Stimulated activated CD4-positive, alpha-beta T cell treated with anti-CD3 and anti-CD28 coated beads, TNF-alpha, amount 100 ng/mL, for 4 hours (primary cell): ENCODE measurements at regions not wholly inside any gene's neighbourhood (a gene's known extent, or its start where the extent isn't known, plus 50 kb on each side); places are given as distances from the start of the nearest gene placed in this dataset.
"Not testable (repeated sequence)": the region's sequence is repeated elsewhere in the genome, so short reads cannot be mapped to it uniquely, and the experiment has no call there.

Experiments
- DNase-seq, 3 experiments: peaks; one replicate each; pipeline ENCODE4 v3.0.0-alpha.2; 2020; ENCODE audit warnings: low read depth in 3 of 3

DNA sequence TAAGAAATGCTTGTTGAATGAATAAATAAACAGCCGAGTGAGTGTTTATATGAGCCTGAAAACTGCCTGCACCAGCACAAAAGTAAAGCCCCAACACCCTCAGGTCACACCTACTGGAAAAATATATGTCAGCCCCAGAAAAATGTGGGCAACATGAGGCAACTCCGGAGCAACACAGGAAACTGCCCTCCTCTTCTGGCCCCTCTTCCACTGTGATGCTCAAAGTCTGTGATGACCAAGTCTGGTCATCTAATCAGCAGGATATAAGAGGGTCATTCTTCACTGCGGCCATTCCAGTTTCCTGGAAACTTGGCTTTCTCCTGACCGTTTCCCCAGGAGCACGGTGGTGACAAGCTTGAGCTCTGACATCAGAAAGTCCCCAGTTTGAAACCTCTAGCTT lies 159.6 kb upstream of the PZP start:
- DNase-seq, result no peak

DNA sequence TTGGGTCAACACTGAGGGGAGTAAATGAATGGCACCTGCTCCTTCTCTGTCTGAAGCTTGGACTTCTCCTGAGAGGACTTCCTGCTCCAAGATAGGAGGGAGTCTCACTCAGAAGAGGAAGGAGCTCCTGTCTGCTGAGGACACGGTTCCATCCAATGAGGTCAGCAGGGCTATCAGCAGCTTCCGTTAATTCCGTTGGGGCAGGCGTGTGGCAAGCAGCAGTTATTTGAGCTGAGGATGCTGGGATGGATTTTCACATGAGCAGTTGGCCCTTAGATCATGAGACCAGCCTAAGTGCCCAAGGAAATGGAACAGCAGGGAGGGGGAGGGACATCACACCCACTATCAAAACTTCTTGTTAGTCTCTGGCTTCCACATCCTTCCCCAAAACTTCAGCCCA lies 159.0 kb upstream of the PZP start:
- DNase-seq, result no peak

DNA sequence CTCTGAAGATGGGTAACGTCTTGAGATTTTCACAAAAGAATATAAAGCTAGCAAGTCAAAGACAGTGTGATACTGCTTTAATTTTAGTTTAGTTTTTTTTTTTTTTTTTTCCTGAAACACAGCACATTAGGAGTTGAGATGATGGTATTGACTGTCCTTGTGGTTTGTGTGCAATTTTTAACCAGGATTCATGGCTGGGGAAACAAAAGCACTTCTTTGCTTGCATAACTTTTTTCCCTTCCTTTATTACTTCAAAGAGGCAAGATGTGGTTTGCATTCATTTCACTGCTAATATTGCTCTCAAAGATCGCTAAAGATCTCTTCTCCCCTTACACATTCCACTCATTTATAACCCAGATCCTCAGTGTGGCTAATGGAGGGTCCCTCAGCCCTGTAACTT lies 157.1 kb upstream of the PZP start:
- no peak for DNase-seq

DNA sequence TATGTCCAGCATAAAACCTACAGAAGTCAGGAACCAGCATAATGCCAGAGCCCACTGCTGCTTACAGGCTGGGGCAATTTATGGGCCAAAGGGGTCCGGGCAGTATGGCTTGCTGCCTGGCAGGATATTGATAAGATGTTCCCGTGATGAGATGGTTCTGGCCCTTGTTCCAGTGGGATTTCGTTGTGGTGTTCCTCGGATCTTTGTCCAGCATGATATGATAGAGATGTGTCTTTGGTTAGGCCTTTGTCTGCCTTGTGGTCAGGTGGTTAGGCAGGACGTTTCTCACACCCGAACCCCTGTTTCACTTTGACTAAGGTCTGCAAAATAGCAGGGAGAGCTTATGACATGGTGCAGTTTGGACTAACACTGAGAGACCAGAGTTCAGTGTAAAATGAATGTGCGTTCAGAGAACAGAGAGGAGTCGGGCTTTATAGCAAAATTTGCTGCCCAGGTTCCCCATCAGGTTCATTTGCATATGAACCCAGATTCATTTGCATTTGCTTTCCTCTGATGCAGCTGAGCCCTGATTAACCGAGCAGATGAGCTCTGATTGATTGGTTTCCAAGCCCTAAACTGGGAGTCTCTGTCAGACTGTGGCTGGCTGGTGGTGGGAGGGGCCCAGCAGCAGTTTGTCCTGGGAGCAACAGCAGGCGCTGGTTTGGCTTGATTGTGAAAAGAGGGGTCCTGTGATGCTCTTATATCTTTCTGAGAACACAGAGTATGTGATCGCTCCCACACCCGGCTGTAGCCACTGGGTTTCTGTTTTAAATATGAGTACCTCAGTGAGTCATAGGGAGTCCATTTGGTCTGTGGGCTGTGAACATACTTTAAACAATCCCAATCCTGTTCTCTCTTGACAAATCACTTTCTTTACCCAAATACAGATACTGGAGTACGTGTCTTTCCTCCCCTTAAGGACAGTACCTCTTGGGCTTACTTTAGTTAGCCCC lies 156.3 kb upstream of the PZP start:
- peak in 2 of 3 experiments; percentile 5 to 17 for DNase-seq

DNA sequence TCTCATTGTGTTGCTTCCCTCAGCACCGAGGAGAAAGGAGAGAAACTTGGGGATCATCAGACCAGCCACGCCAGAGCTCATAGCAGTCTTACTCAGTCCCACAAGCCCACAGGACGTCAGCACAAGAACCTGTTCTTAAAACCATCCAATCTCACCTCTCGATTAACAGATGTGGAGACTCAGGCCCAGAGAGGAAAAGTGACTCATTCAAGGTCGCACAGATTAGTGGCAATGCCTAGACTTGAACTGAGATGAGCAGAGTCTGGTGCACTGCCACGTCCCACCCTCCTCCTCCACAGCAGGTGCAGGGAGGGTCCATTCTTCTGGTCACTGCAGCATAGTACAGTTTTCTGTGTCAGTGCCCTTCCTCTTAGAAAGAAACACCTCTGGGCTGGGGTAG lies 154.9 kb upstream of the PZP start:
- DNase-seq, result no peak

DNA sequence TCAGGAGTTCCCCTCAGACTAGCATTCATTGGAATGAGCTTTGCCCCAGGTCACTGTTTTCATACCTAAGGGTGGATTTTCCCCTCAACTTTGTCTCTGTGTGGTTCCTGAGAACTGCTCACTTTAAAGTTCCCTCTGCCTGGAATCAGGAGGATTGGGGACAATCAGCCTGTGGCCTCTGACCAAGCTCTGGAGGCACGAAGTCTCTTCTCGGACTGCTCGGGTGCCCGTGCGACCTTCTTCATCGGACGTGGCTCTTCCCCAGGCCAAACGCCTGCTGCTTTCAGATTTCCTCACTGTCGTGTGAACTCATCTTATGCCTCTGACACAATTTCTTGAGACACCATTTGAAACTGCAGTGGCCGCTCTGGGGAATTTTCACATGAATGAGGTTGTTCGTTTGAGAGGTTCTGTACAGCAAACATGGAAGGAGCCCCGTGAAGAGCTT lies 153.7 kb upstream of the PZP start:
- no peak for DNase-seq

DNA sequence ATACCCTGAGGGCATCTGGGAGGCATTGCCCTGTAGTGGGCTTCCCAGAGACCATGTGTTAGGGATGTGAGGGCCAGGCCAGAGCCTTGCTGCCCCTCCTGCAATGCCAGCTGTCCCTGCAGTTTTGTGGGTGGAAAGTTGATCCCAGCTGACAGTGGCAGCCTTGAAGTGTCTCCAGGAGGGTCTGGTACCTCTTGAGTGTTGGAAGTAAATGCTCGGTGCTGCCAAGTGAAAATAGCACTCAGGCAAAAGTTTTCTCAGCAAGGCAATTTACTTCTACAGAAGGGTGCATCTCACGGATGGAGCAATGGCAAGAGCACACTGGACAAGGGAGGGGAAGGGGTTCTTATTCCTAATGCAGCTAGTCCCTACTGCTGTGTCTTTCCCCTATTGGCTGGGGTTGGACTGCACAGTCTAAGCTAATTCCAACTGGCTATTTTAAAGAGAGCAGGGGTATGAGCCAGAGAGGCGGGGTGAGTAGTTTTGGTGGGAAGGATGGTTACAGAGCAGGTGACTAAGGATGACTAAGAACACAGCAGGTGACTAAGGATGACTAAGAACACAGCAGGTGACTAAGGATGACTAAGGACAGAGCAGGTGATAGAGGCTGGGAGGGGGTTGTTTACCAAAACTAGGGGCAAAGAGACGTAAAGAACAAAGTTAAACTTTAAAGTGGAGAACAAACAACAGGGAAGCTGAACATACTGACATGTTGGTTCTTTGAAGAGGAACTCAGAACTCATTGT lies 146.0 kb upstream of the PZP start:
- not testable (repeated sequence) for DNase-seq

DNA sequence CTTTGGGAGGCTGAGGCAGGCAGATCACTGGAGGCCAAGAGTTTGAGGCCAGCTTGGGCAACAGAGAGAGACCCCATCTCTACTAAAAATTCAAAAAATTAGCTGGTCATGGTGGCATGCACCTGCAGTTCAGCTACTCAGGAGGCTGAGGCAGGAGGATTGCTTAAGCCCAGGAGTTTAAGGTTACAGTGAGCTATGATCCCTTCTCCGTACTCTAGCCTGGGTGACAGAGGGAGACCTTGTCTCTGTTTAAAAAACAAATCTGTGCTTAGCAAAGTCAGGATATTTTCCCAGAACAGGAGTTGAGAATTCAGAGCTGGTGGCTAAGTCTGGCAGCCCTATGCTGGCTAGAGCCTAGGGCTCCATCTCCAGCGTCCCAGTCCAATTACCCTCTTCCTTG lies 142.9 kb upstream of the PZP start:
- DNase-seq, result no peak

DNA sequence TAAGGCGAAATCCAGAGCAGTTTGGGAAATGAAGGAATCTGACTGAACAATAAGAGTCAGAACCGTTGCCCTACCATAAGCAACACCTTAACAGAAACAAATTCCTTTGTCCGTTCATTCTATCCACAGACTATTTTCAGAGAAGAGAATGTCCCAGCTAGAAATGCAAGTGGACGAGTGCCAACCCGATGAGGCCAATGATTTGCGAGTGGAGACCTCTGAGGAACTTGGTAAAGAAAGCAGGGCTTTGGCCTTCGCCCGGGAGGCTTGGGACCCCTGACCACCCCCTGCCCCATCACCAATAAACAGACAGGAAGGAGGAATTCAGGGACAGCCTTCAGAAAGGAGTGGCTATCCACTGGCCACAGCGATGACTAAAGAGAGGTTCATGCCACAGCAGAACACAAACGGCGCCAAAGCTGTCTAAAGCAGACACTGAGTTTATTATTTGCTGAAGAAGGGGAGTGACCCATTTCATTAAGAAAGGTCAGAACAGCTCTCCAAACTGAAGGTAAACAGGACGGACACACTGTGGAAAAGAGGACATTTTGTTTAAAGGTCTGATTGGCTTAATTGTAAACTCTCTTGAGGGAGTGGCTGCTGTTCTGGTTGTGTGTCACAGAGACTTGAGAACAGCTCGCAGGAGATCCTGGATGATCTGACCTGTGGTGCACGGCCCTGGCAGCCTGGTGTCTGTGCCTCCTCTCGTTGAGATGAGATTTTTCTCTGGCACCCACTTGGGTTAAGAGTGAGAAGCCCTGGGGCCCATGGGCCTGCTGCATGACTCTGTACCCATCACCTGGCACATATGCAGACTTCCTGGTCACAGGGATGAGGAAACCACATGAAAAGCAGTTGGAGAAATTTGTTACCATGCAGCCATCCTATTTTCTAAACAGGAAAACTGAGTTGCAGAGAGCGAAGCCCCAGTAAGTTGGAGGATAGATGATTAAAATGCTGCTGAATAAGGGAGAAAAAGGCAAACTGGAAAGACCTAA lies 142.0 kb upstream of the PZP start:
- DNase-seq, result no peak

DNA sequence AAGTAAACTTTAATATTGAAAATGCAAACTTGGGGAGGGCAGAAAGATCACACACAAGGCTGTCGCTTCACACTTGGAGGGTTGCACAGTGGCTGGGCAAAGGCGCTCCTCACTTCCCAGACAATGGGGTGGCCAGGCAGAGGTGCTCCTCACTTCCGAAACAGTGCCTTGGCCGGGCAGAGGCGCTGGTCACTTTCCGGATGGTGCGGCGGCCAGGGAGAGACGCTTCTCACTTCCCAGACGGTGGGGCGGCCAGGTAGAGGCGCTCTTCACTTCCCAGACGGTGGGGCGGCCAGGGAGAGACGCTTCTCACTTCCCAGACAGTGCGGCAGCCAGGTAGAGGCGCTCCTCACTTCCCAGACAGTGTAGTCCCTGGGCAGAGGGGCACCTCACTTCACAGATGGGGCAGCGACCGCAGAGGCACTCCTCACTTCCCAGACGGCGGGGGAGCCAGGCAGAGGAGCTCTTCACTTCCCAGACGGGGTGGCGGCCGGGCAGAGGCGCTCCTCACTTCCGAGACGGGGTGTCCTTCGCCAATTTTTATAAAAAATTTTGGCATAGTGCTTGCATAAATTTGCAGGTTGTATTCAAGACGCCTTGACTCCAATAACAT lies 140.8 kb upstream of the PZP start:
- DNase-seq, result no peak

DNA sequence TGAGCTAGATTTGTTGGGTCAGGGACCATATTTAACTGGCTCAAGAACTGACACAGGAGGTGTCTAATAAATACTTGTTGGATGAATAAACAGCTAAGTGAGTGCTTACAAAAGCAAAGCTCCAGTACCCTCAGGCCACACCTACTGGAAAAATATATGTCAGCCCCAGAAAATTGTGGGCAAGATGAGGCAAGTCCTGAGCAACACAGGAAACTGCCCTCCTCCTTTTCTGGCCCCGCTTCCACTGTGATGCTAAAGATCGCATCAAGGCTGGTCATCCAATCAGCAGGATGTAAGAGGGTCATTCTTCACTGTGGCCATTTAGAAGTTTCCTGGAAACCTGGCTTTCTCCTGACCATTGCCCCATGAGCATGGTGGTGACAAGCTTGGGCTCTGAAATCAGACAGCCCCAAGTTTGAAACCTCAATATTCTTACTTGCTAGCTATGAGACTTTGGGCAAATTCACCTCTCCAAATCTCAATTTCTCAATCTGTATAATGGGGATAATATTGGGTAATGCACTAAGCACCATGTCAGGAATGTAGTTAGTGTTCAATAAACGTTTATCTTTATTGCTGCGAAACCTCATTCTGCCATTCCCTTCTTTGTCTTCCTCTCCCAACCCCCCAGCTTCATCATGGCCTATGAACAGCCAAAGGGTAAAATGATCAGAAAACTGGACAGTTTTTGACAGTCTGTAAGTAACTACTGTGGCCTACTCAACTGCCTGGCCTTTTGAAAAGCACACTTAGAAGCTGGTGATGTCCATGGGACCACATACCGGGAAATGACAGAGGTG lies 139.3 kb upstream of the PZP start:
- no peak for DNase-seq

DNA sequence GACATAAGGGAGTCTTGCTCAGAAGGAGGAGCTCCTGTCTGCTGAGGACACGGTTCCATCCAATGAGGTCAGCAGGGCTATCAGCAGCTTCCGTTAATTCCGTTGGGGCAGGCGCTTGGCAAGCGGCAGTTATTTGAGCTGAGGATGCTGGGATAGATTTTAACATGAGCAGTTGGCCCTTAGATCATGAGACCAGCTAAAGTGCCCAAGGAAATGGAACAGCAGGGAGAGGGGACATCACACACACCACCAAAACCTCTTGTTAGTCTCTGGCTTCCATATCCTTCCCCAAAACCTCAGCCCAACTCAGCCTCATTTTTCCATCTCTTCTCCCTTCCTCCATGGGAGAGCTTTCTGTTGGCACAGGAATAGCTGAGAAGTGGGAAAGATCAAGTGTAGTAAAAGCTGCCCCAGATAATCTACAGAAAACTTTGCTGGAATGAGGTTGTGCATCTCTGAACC lies 138.7 kb upstream of the PZP start:
- no peak for DNase-seq

DNA sequence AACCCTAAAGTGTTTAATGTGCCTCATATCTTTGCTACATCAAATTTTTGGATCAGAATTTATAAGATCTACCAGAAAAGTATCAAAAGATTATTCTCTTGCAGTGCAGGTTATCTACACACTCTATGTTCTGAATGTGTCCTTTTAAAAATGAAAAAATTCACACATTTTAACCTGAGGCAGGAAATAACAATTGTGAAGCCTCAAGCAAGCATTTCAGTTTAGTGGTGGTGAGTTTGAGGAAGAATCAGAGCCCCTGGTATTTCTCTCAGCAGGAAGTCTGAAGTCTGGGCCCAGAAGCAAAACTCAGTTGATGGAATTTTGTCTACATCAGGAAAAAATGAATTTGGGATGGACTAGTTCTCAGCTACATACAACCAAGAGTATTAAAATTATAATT lies 137.0 kb upstream of the PZP start:
- DNase-seq, result no peak

DNA sequence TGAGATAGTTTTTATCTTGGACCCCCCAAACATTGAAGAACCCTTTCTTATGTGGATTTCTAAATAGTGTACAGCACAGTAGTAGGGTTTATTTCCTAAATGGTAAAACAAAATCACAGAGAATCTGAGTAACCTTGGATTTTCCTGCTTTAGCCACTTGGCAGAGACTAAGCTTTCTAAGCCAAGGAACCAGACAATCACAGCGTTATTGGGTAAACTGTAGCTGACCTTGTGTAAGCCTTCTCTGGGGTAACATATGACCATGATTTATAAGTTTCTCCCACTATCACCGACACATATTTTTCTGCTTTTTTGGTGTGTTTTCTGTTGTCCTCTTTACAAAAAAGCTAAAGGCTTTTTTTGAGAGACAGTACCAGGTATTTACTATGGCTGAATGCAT lies 136.3 kb upstream of the PZP start:
- no peak for DNase-seq

DNA sequence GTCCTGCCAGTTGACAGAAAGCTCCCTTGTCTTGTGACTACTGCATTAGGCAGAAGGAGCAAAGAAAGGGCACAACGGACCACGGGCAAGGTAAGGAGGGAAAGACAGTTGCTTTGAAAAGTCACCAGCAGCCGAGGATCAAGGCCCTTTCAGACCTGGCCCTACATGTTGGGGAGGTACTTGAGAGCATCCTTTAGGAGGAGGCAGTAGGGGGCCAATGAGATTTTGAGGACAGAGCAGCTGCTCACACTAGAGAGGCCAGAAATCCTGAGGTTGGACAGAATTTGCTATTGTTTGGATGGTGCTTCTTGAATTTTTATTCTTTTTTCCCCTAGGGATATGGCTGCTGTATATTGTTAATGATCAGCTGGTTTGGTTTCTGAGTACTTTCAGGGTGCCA lies 135.5 kb upstream of the PZP start:
- DNase-seq, result no peak

DNA sequence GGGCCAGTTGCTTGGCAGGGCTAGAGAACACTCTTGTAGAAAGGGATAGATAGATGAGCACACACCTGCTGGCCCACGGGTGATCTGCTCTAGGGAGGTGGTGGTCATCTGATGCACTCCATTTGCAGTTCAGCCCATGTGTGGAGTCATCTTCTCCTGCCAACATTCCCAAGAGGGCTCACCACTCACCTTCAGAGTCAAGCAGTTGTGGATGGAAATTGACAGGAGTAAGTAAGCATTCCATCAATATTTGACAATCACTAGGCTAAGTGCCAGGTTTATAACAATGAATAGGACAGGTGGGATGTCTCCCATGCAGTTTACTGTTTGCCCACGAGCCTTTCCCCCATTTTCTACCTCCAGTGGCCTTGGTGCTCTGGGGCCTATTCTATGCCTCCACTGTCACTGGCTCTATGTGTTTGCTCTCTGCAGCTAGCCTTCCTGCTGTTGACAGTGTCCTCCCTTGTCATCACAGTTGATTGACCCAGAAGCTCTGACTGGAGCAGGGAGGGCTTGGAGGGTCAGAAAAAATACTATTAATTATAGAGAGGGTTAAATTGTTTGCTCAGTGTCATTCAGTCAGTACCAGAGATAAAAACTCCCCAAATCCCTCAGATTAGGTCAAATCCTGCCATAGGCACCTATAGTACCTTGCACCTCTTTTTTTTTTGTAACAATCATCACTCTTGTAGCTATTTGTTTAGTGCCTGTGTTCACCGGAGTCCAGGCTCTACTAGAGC lies 134.6 kb upstream of the PZP start:
- DNase-seq, result no peak

DNA sequence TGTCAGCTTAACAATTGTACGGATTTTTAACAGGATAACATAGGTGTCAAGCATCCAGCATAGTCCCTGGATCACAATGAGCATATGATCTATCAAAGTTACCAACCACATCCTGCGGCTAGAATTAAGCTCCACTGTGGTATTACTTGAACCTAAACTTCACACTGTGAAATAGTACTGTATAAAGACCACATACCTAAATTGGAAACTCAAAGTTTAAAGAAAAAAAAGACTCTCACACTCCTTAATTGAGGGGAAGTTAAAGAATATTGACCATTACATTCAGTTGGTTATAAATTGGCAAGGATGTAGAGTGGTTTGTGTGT lies 133.0 kb upstream of the PZP start:
- no peak for DNase-seq

DNA sequence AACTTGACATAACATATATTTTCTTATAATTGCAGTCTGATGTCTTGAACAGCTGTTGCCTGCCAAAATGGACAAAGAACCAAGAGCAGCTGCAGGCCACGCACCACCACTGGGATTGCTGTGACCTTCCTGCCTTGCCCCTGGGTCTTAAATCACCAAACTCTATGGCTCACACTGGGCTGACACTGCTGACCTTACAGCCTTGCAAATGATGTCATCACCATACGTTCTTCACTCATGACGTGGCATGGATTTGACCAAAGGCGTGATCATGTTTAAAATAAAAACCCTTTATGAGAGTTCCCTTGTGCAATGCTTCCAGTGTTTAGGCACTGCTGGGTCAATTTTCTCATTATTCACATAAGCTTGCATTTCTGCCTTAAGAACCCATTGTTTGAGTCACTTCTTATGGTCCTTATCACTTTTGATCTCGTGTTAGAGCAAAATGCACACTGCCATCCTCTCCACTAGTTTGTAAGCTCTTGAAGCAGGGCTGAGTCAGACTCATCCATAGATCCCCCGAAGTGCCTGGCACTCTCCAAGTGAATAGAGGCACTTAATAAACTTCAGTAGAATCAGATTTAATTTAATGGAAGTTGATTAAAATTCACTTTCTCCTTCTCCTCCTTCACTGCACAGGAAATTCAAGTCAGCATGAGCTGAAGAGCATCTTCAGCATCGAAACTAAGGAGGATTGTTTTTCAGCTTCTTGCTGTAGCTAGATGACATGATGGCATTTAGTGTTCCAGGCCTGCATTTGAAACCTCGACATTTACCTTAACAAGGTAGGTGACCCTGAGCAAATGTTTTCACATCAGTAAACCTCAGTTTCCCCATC lies 132.4 kb upstream of the PZP start:
- no peak for DNase-seq

DNA sequence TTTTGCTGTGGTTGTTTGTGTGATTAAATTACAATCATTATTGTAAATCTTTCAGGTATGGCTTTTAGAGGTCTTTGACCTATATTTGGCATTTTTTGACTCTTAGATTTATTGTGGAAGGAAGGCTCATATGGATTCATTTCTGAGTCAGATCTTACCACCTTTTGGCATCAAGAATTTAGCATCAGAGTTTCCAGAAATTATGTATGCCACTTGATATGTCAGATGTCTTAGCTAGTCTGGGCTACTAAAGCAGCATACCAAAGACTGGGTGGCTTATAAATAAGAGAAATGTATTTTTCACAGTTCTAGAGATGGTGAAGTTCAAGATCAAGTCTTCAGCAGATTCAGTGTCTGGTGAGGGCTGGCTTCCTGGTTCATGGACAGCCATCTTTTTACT lies 129.5 kb upstream of the PZP start:
- no peak for DNase-seq
